Body of pancreas (tissue), 4 donors: ENCODE measurements at regions not wholly inside any gene's neighbourhood (a gene's known extent, or its start where the extent isn't known, plus 50 kb on each side); places are given as distances from the start of the nearest gene placed in this dataset.

Source experiments
- CTCF ChIP-seq, 7 experiments: fragments of 450-650 bp in 4 of 7; fragments of 200-600 bp in 3 of 7; sonication (generic) in 3 of 7; IDR thresholded peaks; one replicate each; pipeline ENCODE4 v1.5.1; 2016 to 2019; ENCODE audit warnings: antibody characterized with exemption in 7 of 7
- POLR2A ChIP-seq, 3 donors: fragments of 450-650 bp; IDR thresholded peaks; one replicate each; pipeline ENCODE4 v1.6.1; 2016; ENCODE audit warnings: antibody characterized with exemption in 3 of 3, mild to moderate bottlenecking in 2 of 3

DNA sequence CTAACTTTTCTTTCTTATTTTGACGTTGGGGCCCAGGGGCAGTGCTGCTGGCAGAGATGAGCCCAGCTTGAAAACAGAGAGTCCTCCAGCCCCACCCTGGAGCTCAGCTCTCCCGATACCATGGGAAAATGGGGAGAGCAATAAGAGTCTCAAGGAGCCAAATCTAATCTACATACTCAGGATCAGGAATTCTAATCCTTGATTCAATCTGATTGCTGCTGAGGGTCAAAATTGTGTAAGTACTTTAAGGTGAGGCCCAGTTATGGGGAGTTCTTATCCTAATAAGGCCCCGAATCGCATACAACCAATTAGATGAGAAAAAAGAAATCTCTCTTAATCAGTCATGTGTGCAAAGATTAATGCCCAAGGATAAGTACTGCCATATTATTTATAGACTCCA is 202.9 kb downstream of the FAM76B start:
- TF ChIP-seq CTCF (IDR thresholded peaks at IDR 0.05) (no peak), POLR2A (IDR thresholded peaks at IDR 0.05) (no peak)
